ENCODE measurements at regions not wholly inside any gene's neighbourhood (a gene's known extent, or its start where the extent isn't known, plus 50 kb on each side); places are given as distances from the start of the nearest gene placed in this dataset.
A peak's percentile ranks its signal among the peaks of the same experiment; 100 is the strongest.

GRCh38 chr5:90071066-90071465 lies 338.5 kb downstream of the CETN3 start:
- H3K27me3 ChIP-seq (ENCODE audit: insufficient read depth, insufficient read length) = no peaks in the 10 kb centered on the region
- TF ChIP-seq SUZ12 (IDR thresholded peaks at IDR 0.05; ENCODE audit: extremely low read depth, insufficient read depth, insufficient read length) = no peak
- no peak for TF ChIP-seq YY1 (IDR thresholded peaks at IDR 0.05; ENCODE audit: insufficient read depth, insufficient read length)
- no peak for TF ChIP-seq ZNF274 (IDR thresholded peaks at IDR 0.05; ENCODE audit: low read depth, low read length)
- no peak for DNase-seq (ENCODE audit: low read depth, low spot score)

GRCh38 chr5:90066920-90067319 lies 342.6 kb downstream of the CETN3 start:
- Histone ChIP-seq H3K4me1 (ENCODE audit: insufficient read depth, insufficient read length) (no peaks in the 10 kb centered on the region), H3K36me3 (ENCODE audit: insufficient read depth, insufficient read length, low read length) (no peaks in the 10 kb centered on the region), H3K4me3 (ENCODE audit: insufficient read length, low read depth) (no peak overlapping the region), H3K9ac (ENCODE audit: insufficient read length, low read depth) (no peak overlapping the region), H3K27me3 (ENCODE audit: insufficient read depth, insufficient read length) (no peaks in the 10 kb centered on the region), H3K9me3 (ENCODE audit: insufficient read depth, low read length) (peaks cover 16% of the 10 kb centered on the region)
- no peak for DNase-seq (ENCODE audit: low read depth, low spot score)
- TF ChIP-seq ZNF274 (IDR thresholded peaks at IDR 0.05; ENCODE audit: low read depth, low read length) = no peak
- no peak for TF ChIP-seq YY1 (IDR thresholded peaks at IDR 0.05; ENCODE audit: insufficient read depth, insufficient read length)
- no peak for TF ChIP-seq SUZ12 (IDR thresholded peaks at IDR 0.05; ENCODE audit: extremely low read depth, insufficient read depth, insufficient read length)

More at GRCh38 chr5:90071066-90071465, 338.5 kb downstream of the CETN3 start:
- H3K36me3 ChIP-seq (ENCODE audit: insufficient read depth, insufficient read length, low read length) = no peaks in the 10 kb centered on the region
- H3K9ac ChIP-seq (ENCODE audit: insufficient read length, low read depth) = no peak overlapping the region
- peaks cover 12% of the 10 kb centered on the region for H3K9me3 ChIP-seq (ENCODE audit: insufficient read depth, low read length)
- no peaks in the 10 kb centered on the region for H3K4me1 ChIP-seq (ENCODE audit: insufficient read depth, insufficient read length)
- no peak overlapping the region for H3K4me3 ChIP-seq (ENCODE audit: insufficient read length, low read depth)

GRCh38 chr5:90056911-90057705 lies 352.4 kb downstream of the CETN3 start:
- H3K4me3 ChIP-seq (ENCODE audit: insufficient read length, low read depth) = no peak overlapping the region
- H3K4me1 ChIP-seq (ENCODE audit: insufficient read depth, insufficient read length) = no peaks in the 10 kb centered on the region
- DNase-seq (ENCODE audit: low read depth, low spot score) = peak; percentile 23
- no peaks in the 10 kb centered on the region for H3K27me3 ChIP-seq (ENCODE audit: insufficient read depth, insufficient read length)
- no peaks in the 10 kb centered on the region for H3K36me3 ChIP-seq (ENCODE audit: insufficient read depth, insufficient read length, low read length)
- TF ChIP-seq SUZ12 (IDR thresholded peaks at IDR 0.05; ENCODE audit: extremely low read depth, insufficient read depth, insufficient read length) = no peak
- TF ChIP-seq ZNF274 (IDR thresholded peaks at IDR 0.05; ENCODE audit: low read depth, low read length) = no peak
- no peak for TF ChIP-seq YY1 (IDR thresholded peaks at IDR 0.05; ENCODE audit: insufficient read depth, insufficient read length)
- no peaks in the 10 kb centered on the region for H3K9me3 ChIP-seq (ENCODE audit: insufficient read depth, low read length)
- no peak overlapping the region for H3K9ac ChIP-seq (ENCODE audit: insufficient read length, low read depth)

GRCh38 chr5:90055831-90056328 lies 353.7 kb downstream of the CETN3 start:
- Histone ChIP-seq H3K4me3 (ENCODE audit: insufficient read length, low read depth) (no peak overlapping the region), H3K36me3 (ENCODE audit: insufficient read depth, insufficient read length, low read length) (no peaks in the 10 kb centered on the region), H3K4me1 (ENCODE audit: insufficient read depth, insufficient read length) (no peaks in the 10 kb centered on the region), H3K9ac (ENCODE audit: insufficient read length, low read depth) (no peak overlapping the region), H3K9me3 (ENCODE audit: insufficient read depth, low read length) (no peaks in the 10 kb centered on the region), H3K27me3 (ENCODE audit: insufficient read depth, insufficient read length) (no peaks in the 10 kb centered on the region)
- TF ChIP-seq ZNF274 (IDR thresholded peaks at IDR 0.05; ENCODE audit: low read depth, low read length) (no peak), YY1 (IDR thresholded peaks at IDR 0.05; ENCODE audit: insufficient read depth, insufficient read length) (no peak), SUZ12 (IDR thresholded peaks at IDR 0.05; ENCODE audit: extremely low read depth, insufficient read depth, insufficient read length) (no peak)
- peak; percentile 6 for DNase-seq (ENCODE audit: low read depth, low spot score)

- DNase-seq (ENCODE audit: low read depth, low spot score) = no peak
- H3K9ac ChIP-seq (ENCODE audit: insufficient read length, low read depth) = no peak overlapping the region
- no peaks in the 10 kb centered on the region for H3K27me3 ChIP-seq (ENCODE audit: insufficient read depth, insufficient read length)
- no peaks in the 10 kb centered on the region for H3K36me3 ChIP-seq (ENCODE audit: insufficient read depth, insufficient read length, low read length)
- TF ChIP-seq ZNF274 (IDR thresholded peaks at IDR 0.05; ENCODE audit: low read depth, low read length) (no peak), YY1 (IDR thresholded peaks at IDR 0.05; ENCODE audit: insufficient read depth, insufficient read length) (no peak), SUZ12 (IDR thresholded peaks at IDR 0.05; ENCODE audit: extremely low read depth, insufficient read depth, insufficient read length) (no peak)
- H3K4me3 ChIP-seq (ENCODE audit: insufficient read length, low read depth) = no peak overlapping the region
- no peaks in the 10 kb centered on the region for H3K4me1 ChIP-seq (ENCODE audit: insufficient read depth, insufficient read length)
- no peaks in the 10 kb centered on the region for H3K9me3 ChIP-seq (ENCODE audit: insufficient read depth, low read length)
Measured at GRCh38 chr5:90054612-90055011, 354.9 kb downstream of the CETN3 start.

- Histone ChIP-seq H3K4me1 (ENCODE audit: insufficient read depth, insufficient read length) (no peaks in the 10 kb centered on the region), H3K9ac (ENCODE audit: insufficient read length, low read depth) (no peak overlapping the region), H3K27me3 (ENCODE audit: insufficient read depth, insufficient read length) (no peaks in the 10 kb centered on the region), H3K36me3 (ENCODE audit: insufficient read depth, insufficient read length, low read length) (no peaks in the 10 kb centered on the region), H3K4me3 (ENCODE audit: insufficient read length, low read depth) (no peak overlapping the region), H3K9me3 (ENCODE audit: insufficient read depth, low read length) (no peaks in the 10 kb centered on the region)
- TF ChIP-seq ZNF274 (IDR thresholded peaks at IDR 0.05; ENCODE audit: low read depth, low read length) (no peak), YY1 (IDR thresholded peaks at IDR 0.05; ENCODE audit: insufficient read depth, insufficient read length) (no peak), SUZ12 (IDR thresholded peaks at IDR 0.05; ENCODE audit: extremely low read depth, insufficient read depth, insufficient read length) (no peak)
- no peak for DNase-seq (ENCODE audit: low read depth, low spot score)
Measured at GRCh38 chr5:90051756-90052155, 357.8 kb downstream of the CETN3 start.

GRCh38 chr5:90050103-90050502 lies 359.5 kb downstream of the CETN3 start:
- no peaks in the 10 kb centered on the region for H3K27me3 ChIP-seq (ENCODE audit: insufficient read depth, insufficient read length)
- no peak overlapping the region for H3K4me3 ChIP-seq (ENCODE audit: insufficient read length, low read depth)
- H3K36me3 ChIP-seq (ENCODE audit: insufficient read depth, insufficient read length, low read length) = no peaks in the 10 kb centered on the region
- no peak for DNase-seq (ENCODE audit: low read depth, low spot score)
- H3K9ac ChIP-seq (ENCODE audit: insufficient read length, low read depth) = no peak overlapping the region
- TF ChIP-seq ZNF274 (IDR thresholded peaks at IDR 0.05; ENCODE audit: low read depth, low read length) = no peak
- TF ChIP-seq YY1 (IDR thresholded peaks at IDR 0.05; ENCODE audit: insufficient read depth, insufficient read length) = no peak
- TF ChIP-seq SUZ12 (IDR thresholded peaks at IDR 0.05; ENCODE audit: extremely low read depth, insufficient read depth, insufficient read length) = no peak
- H3K9me3 ChIP-seq (ENCODE audit: insufficient read depth, low read length) = peaks cover 10% of the 10 kb centered on the region
- H3K4me1 ChIP-seq (ENCODE audit: insufficient read depth, insufficient read length) = no peaks in the 10 kb centered on the region

Measured in NT2/D1 (cell line).